Neuronal stem cell (in vitro differentiated cells): ENCODE measurements at regions not wholly inside any gene's neighbourhood (a gene's known extent, or its start where the extent isn't known, plus 50 kb on each side); places are given as distances from the start of the nearest gene placed in this dataset.

Source experiments
- DNase-seq: peaks from one replicate; pipeline ENCODE4 v3.0.0-alpha.2; 2013; ENCODE audit warnings: low spot score
- H2AFZ ChIP-seq: one replicate; pipeline ENCODE4 v1.6.1; 2013; ENCODE audit warnings: mild to moderate bottlenecking, low read length, inconsistent platforms
- H2AK5ac ChIP-seq: 2 replicates; pipeline ENCODE4 v1.6.1; 2013; ENCODE audit warnings: low read depth, mild to moderate bottlenecking, inconsistent platforms, low read length, moderate library complexity, mixed read lengths
- H2BK120ac ChIP-seq: 2 replicates; pipeline ENCODE4 v1.6.1; 2013; ENCODE audit warnings: low read depth, mild to moderate bottlenecking, inconsistent platforms, low read length, moderate library complexity, mixed read lengths
- H2BK12ac ChIP-seq: one replicate; pipeline ENCODE4 v1.6.1; 2013; ENCODE audit warnings: low read length, inconsistent platforms
- H2BK15ac ChIP-seq: 2 replicates; pipeline ENCODE4 v1.6.1; 2013; ENCODE audit warnings: mild to moderate bottlenecking, low read length, inconsistent platforms, mixed read lengths
- H2BK5ac ChIP-seq: one replicate; pipeline ENCODE4 v1.6.1; 2013; ENCODE audit warnings: inconsistent platforms, mild to moderate bottlenecking, low read length, moderate library complexity
- H3K14ac ChIP-seq: one replicate; pipeline ENCODE4 v1.6.1; 2013; ENCODE audit warnings: low read length, inconsistent platforms
- H3K18ac ChIP-seq: 2 replicates; pipeline ENCODE4 v1.6.1; 2013; ENCODE audit warnings: low read length, inconsistent platforms
- H3K23ac ChIP-seq: 2 replicates; pipeline ENCODE4 v1.6.1; 2013; ENCODE audit warnings: low read depth, mild to moderate bottlenecking, mixed read lengths, low read length, inconsistent platforms; ENCODE audit not compliant: poor library complexity
- H3K27ac ChIP-seq: replicated peaks from 3 replicates; pipeline ENCODE4 v1.5.1; 2013; ENCODE audit warnings: low read length, inconsistent platforms
- H3K27me3 ChIP-seq, 3 experiments: 2 replicates each; pipeline ENCODE4 v1.6.1; 2013; ENCODE audit warnings: low read length in 3 of 3, mild to moderate bottlenecking in 2 of 3, inconsistent platforms in 1 of 3, low read depth in 1 of 3, mixed read lengths in 1 of 3, moderate library complexity in 1 of 3; ENCODE audit not compliant: control insufficient read depth in 3 of 3, insufficient read depth in 3 of 3
- H3K36me3 ChIP-seq, 2 donors: replicated peaks in 1 of 2; 2 replicates each; pipeline ENCODE4 v1.6.1; 2013; ENCODE audit warnings: low read length in 2 of 2; ENCODE audit not compliant: control insufficient read depth in 2 of 2, insufficient read depth in 2 of 2
- H3K4ac ChIP-seq: 2 replicates; pipeline ENCODE4 v1.6.1; 2013; ENCODE audit warnings: inconsistent platforms, mild to moderate bottlenecking, low read length, moderate library complexity
- H3K4me1 ChIP-seq, 2 donors: 1 replicate in 1 of 2; 2 replicates in 1 of 2; pipeline ENCODE4 v1.6.1; 2013; ENCODE audit warnings: low read length in 2 of 2, low read depth in 1 of 2; ENCODE audit not compliant: control insufficient read depth in 2 of 2, insufficient read depth in 1 of 2
- H3K4me2 ChIP-seq: one replicate; pipeline ENCODE4 v1.6.1; 2013; ENCODE audit warnings: mild to moderate bottlenecking, low read length, inconsistent platforms; ENCODE audit not compliant: insufficient read depth, poor library complexity, severe bottlenecking
- H3K4me3 ChIP-seq, 2 donors: 2 replicates each; pipeline ENCODE4 v1.5.1; 2013; ENCODE audit warnings: low read length in 2 of 2, mild to moderate bottlenecking in 2 of 2, inconsistent platforms in 1 of 2, moderate library complexity in 1 of 2
- H3K79me1 ChIP-seq: one replicate; pipeline ENCODE4 v1.6.1; 2013; ENCODE audit warnings: low read depth, mild to moderate bottlenecking, inconsistent platforms, low read length, moderate library complexity
- H3K9ac ChIP-seq: one replicate; pipeline ENCODE4 v1.6.1; 2013; ENCODE audit warnings: mild to moderate bottlenecking, low read depth, low read length, inconsistent platforms; ENCODE audit not compliant: poor library complexity
- H3K9me3 ChIP-seq, 2 donors: replicated peaks in 1 of 2; 2 replicates each; pipeline versions ENCODE3 to v1.6.1; 2013; ENCODE audit warnings: low read length in 2 of 2, mild to moderate bottlenecking in 2 of 2, inconsistent platforms in 1 of 2, low read depth in 1 of 2, mixed read lengths in 1 of 2, moderate library complexity in 1 of 2; ENCODE audit not compliant: control insufficient read depth in 2 of 2, insufficient read depth in 1 of 2
- H4K8ac ChIP-seq: one replicate; pipeline ENCODE4 v1.6.1; 2013; ENCODE audit warnings: low read depth, mild to moderate bottlenecking, inconsistent platforms, low read length, moderate library complexity
- H4K91ac ChIP-seq: one replicate; pipeline ENCODE4 v1.6.1; 2013; ENCODE audit warnings: low read length, low read depth, mild to moderate bottlenecking, inconsistent platforms; ENCODE audit not compliant: poor library complexity
- WGBS, 2 donors: extraction: QIAGEN DNeasy Blood & Tissue Kit; methylation state at CpG; one replicate each; pipeline ENCODE4 v1.1.7; 2013; ENCODE audit warnings: missing lambda C conversion rate in 2 of 2, mixed read lengths in 1 of 2; ENCODE audit not compliant: insufficient read length in 2 of 2, insufficient replicate concordance in 1 of 2; ENCODE audit errors: extremely low coverage in 2 of 2; 5-methylcytosine and 5-hydroxymethylcytosine counted together

- Histone ChIP-seq H3K36me3 (no peaks in the 10 kb centered on the region), H3K9me3 (no peaks in the 10 kb centered on the region), H3K27me3 (peaks cover 0 to 7% (median 0%) of the 10 kb centered on the region in 3 experiments), H4K91ac (no peak overlapping the region), H3K79me1 (no peaks in the 10 kb centered on the region), H3K27ac (no peak overlapping the region), H2AFZ (no peak overlapping the region), H3K14ac (no peak overlapping the region), H3K23ac (no peak overlapping the region), H3K4me2 (no peak overlapping the region), H2BK120ac (no peak overlapping the region), H3K4me3 (no peak overlapping the region), H3K9ac (no peak overlapping the region), H3K4ac (no peak overlapping the region), H3K4me1 (peaks cover 0 to 7% of the 10 kb centered on the region in 2 donors), H3K18ac (no peak overlapping the region), H2AK5ac (no peak overlapping the region), H2BK5ac (no peak overlapping the region), H2BK12ac (no peak overlapping the region), H4K8ac (no peak overlapping the region), H2BK15ac (no peak overlapping the region)
- no CpG with 5 or more reads among the region's 2 CpGs for WGBS, 2 donors
- DNase-seq, result no peak
These were observed 150.9 kb upstream of the SLC38A2 start for GRCh38 chr12:46523446-46523845.

GRCh38 chr12:46522071-46522470 lies 149.5 kb upstream of the SLC38A2 start:
- Histone ChIP-seq H3K9me3 (no peaks in the 10 kb centered on the region), H4K8ac (no peak overlapping the region), H3K23ac (no peak overlapping the region), H3K14ac (no peak overlapping the region), H2AK5ac (no peak overlapping the region), H3K4me1 (peaks cover 0 to 10% of the 10 kb centered on the region in 2 donors), H2BK15ac (no peak overlapping the region), H2AFZ (no peak overlapping the region), H3K4ac (no peak overlapping the region), H3K27me3 (peaks cover 0 to 7% (median 0%) of the 10 kb centered on the region in 3 experiments), H3K79me1 (no peaks in the 10 kb centered on the region), H2BK12ac (no peak overlapping the region), H3K4me2 (no peak overlapping the region), H3K18ac (no peak overlapping the region), H3K27ac (no peak overlapping the region), H4K91ac (no peak overlapping the region), H3K36me3 (no peaks in the 10 kb centered on the region), H3K4me3 (no peak overlapping the region), H3K9ac (no peak overlapping the region), H2BK120ac (no peak overlapping the region), H2BK5ac (no peak overlapping the region)
- no CpG with 5 or more reads among the region's 1 CpG for WGBS, 2 donors
- no peak for DNase-seq

- Histone ChIP-seq H4K91ac (no peak overlapping the region), H2BK120ac (no peak overlapping the region), H3K9ac (no peak overlapping the region), H2BK5ac (no peak overlapping the region), H3K4me2 (no peak overlapping the region), H3K14ac (no peak overlapping the region), H3K4me3 (peak overlapping the region in 1 of 2 donors; percentile 55), H2AFZ (no peak overlapping the region), H2AK5ac (no peak overlapping the region), H3K4ac (no peak overlapping the region), H3K36me3 (no peaks in the 10 kb centered on the region), H3K4me1 (peaks cover 0 to 14% of the 10 kb centered on the region in 2 donors), H2BK15ac (no peak overlapping the region), H4K8ac (no peak overlapping the region), H3K23ac (no peak overlapping the region), H3K79me1 (no peaks in the 10 kb centered on the region), H2BK12ac (no peak overlapping the region), H3K9me3 (no peaks in the 10 kb centered on the region), H3K18ac (no peak overlapping the region), H3K27ac (no peak overlapping the region), H3K27me3 (peaks cover 0 to 7% (median 0%) of the 10 kb centered on the region in 3 experiments)
- WGBS, 2 donors, result no CpG with 5 or more reads among the region's 2 CpGs
- no peak for DNase-seq
These were observed 148.6 kb upstream of the SLC38A2 start for GRCh38 chr12:46521145-46521544.

GRCh38 chr12:46519407-46519806 lies 146.8 kb upstream of the SLC38A2 start:
- Histone ChIP-seq H3K9ac (no peak overlapping the region), H3K4me2 (no peak overlapping the region), H2BK15ac (no peak overlapping the region), H2AFZ (no peak overlapping the region), H2BK12ac (no peak overlapping the region), H3K27ac (no peak overlapping the region), H2AK5ac (no peak overlapping the region), H3K36me3 (no peaks in the 10 kb centered on the region), H3K4ac (no peak overlapping the region), H3K9me3 (no peaks in the 10 kb centered on the region), H3K4me3 (no peak overlapping the region), H2BK120ac (no peak overlapping the region), H3K4me1 (peaks cover 0 to 12% of the 10 kb centered on the region in 2 donors), H2BK5ac (no peak overlapping the region), H3K23ac (no peak overlapping the region), H3K79me1 (no peaks in the 10 kb centered on the region), H3K18ac (no peak overlapping the region), H4K8ac (no peak overlapping the region), H3K27me3 (peaks cover 0 to 7% (median 0%) of the 10 kb centered on the region in 3 experiments), H4K91ac (no peak overlapping the region), H3K14ac (no peak overlapping the region)
- no CpG with 5 or more reads among the region's 1 CpG for WGBS, 2 donors
- DNase-seq, result peak; percentile 14
